ENCODE measurements at regions not wholly inside any gene's neighbourhood (a gene's known extent, or its start where the extent isn't known, plus 50 kb on each side); places are given as distances from the start of the nearest gene placed in this dataset.

- no peak for TF ChIP-seq CTCF (conservative IDR thresholded peaks at IDR 0.05)
- TF ChIP-seq EZH2 (IDR thresholded peaks at IDR 0.05; ENCODE audit: low read depth): no peak
These were observed 212.0 kb downstream of the PRDM2 start for GRCh38 chr1:13911697-13912619.

Data from PC-9 (cell line).